ENCODE measurements at regions not wholly inside any gene's neighbourhood (a gene's known extent, or its start where the extent isn't known, plus 50 kb on each side); places are given as distances from the start of the nearest gene placed in this dataset.

GRCh38 chr21:35156293-35157278 lies 107.5 kb upstream of the RUNX1 start:
- Histone ChIP-seq H3K79me2 (ENCODE audit: insufficient read depth, low read length) (no peaks in the 10 kb centered on the region), H3K4me1 (ENCODE audit: insufficient read depth, low read length, poor library complexity, severe bottlenecking) (no peaks in the 10 kb centered on the region), H3K27me3 (ENCODE audit: insufficient read depth, low read length, poor library complexity, severe bottlenecking) (no peaks in the 10 kb centered on the region), H2AFZ (ENCODE audit: low read length) (no peak overlapping the region), H3K9me2 (replicated peaks; ENCODE audit: low read depth, low read length) (no peaks in the 10 kb centered on the region), H3K9ac (ENCODE audit: low read depth, low read length, poor library complexity, severe bottlenecking) (no peak overlapping the region), H3K4me3 (ENCODE audit: low read length, poor library complexity, severe bottlenecking) (no peak overlapping the region), H3K9me3 (ENCODE audit: insufficient read depth, low read depth, low read length) (peaks cover 12% of the 10 kb centered on the region; the same call in 1 of the 2 replicates), H3K36me3 (ENCODE audit: insufficient read depth, low read length) (no peaks in the 10 kb centered on the region), H3F3A (ENCODE audit: low read depth) (no peaks in the 10 kb centered on the region), H3K4me2 (ENCODE audit: low read depth, low read length, poor library complexity, severe bottlenecking) (no peak overlapping the region), H4K20me1 (ENCODE audit: insufficient read depth, low read length, poor library complexity, severe bottlenecking) (no peaks in the 10 kb centered on the region)
- TF ChIP-seq EZH2phosphoT487 (IDR thresholded peaks at IDR 0.05; ENCODE audit: borderline replicate concordance) (no peak), CTCF (conservative IDR thresholded peaks at IDR 0.05; ENCODE audit: low read length) (no peak)

DNA sequence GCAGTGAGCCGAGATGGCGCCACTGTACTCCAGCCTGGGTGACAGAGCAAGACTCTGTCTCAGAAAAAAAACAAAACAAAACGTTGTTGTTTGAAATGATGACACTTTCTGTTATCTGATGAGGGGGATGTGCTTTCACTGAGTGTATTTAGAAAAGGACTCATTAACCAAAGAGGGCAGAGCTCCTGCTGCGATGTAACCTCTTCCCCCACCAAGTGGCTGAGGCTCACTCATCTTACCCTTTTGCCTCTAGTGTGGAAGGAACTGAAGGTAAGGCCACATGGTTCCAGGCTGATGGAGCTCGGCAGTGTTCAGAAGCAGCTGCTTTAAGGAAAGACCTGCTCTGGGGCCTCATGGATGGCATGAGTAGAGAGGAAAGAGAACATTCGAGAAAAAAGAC lies 105.7 kb upstream of the RUNX1 start:
- Histone ChIP-seq H3F3A (ENCODE audit: low read depth) (no peaks in the 10 kb centered on the region), H3K27me3 (ENCODE audit: insufficient read depth, low read length, poor library complexity, severe bottlenecking) (no peaks in the 10 kb centered on the region), H3K79me2 (ENCODE audit: insufficient read depth, low read length) (no peaks in the 10 kb centered on the region), H3K9ac (ENCODE audit: low read depth, low read length, poor library complexity, severe bottlenecking) (no peak overlapping the region), H3K9me2 (replicated peaks; ENCODE audit: low read depth, low read length) (no peaks in the 10 kb centered on the region), H3K36me3 (ENCODE audit: insufficient read depth, low read length) (no peaks in the 10 kb centered on the region), H3K4me2 (ENCODE audit: low read depth, low read length, poor library complexity, severe bottlenecking) (no peak overlapping the region), H3K4me3 (ENCODE audit: low read length, poor library complexity, severe bottlenecking) (no peak overlapping the region), H3K4me1 (ENCODE audit: insufficient read depth, low read length, poor library complexity, severe bottlenecking) (no peaks in the 10 kb centered on the region), H3K9me3 (ENCODE audit: insufficient read depth, low read depth, low read length) (peaks cover 12% of the 10 kb centered on the region; the same call in 1 of the 2 replicates), H4K20me1 (ENCODE audit: insufficient read depth, low read length, poor library complexity, severe bottlenecking) (no peaks in the 10 kb centered on the region), H2AFZ (ENCODE audit: low read length) (no peak overlapping the region)
- no peak for TF ChIP-seq CTCF (conservative IDR thresholded peaks at IDR 0.05; ENCODE audit: low read length)

DNA sequence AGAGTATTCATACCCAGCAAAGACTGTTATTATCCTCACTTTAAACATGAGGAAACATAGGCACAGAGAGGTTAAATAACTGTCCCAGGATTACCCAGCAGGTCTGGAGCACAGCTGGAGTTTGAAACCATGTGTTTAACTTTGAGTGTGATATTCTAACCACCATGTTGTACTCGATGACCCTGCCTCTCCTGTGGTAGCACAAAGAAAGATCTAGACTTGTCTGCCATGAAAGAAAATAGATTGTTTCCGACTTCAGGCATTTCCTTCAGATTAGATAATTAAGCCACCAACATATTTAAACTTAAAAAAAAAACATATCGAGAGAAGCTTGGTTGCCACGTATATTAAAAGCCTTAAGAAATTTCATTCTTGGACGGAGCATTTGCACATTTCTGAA lies 104.6 kb upstream of the RUNX1 start:
- H3K4me3 ChIP-seq (ENCODE audit: low read length, poor library complexity, severe bottlenecking): no peak overlapping the region
- no peaks in the 10 kb centered on the region for H3K9me2 ChIP-seq (replicated peaks; ENCODE audit: low read depth, low read length)
- no peak overlapping the region for H3K9ac ChIP-seq (ENCODE audit: low read depth, low read length, poor library complexity, severe bottlenecking)
- H3K36me3 ChIP-seq (ENCODE audit: insufficient read depth, low read length): no peaks in the 10 kb centered on the region
- H3K4me2 ChIP-seq (ENCODE audit: low read depth, low read length, poor library complexity, severe bottlenecking): no peak overlapping the region
- no peaks in the 10 kb centered on the region for H3K27me3 ChIP-seq (ENCODE audit: insufficient read depth, low read length, poor library complexity, severe bottlenecking)
- H3F3A ChIP-seq (ENCODE audit: low read depth): no peaks in the 10 kb centered on the region
- TF ChIP-seq CTCF (conservative IDR thresholded peaks at IDR 0.05; ENCODE audit: low read length): no peak
- TF ChIP-seq EZH2phosphoT487 (IDR thresholded peaks at IDR 0.05; ENCODE audit: borderline replicate concordance): no peak
- H3K79me2 ChIP-seq (ENCODE audit: insufficient read depth, low read length): no peaks in the 10 kb centered on the region
- H4K20me1 ChIP-seq (ENCODE audit: insufficient read depth, low read length, poor library complexity, severe bottlenecking): no peaks in the 10 kb centered on the region
- peaks cover 12% of the 10 kb centered on the region; the same call in 1 of the 2 replicates for H3K9me3 ChIP-seq (ENCODE audit: insufficient read depth, low read depth, low read length)
- no peaks in the 10 kb centered on the region for H3K4me1 ChIP-seq (ENCODE audit: insufficient read depth, low read length, poor library complexity, severe bottlenecking)
- no peak overlapping the region for H2AFZ ChIP-seq (ENCODE audit: low read length)
